Immature natural killer cell (primary cell): ENCODE measurements at regions not wholly inside any gene's neighbourhood (a gene's known extent, or its start where the extent isn't known, plus 50 kb on each side); places are given as distances from the start of the nearest gene placed in this dataset.

Source experiments
- DNase-seq, 3 donors: peaks; one replicate each; pipeline ENCODE4 v3.0.0; 2022; ENCODE audit warnings: mixed read lengths in 1 of 3
- H3K27ac Mint-ChIP-seq, 6 donors: one replicate each; pipeline ENCODE4 v1.8.0; 2020; ENCODE audit warnings: mixed read lengths in 6 of 6, mild to moderate bottlenecking in 5 of 6, inconsistent platforms in 4 of 6, moderate library complexity in 3 of 6
- H3K27me3 Mint-ChIP-seq, 3 donors: one replicate each; pipeline ENCODE4 v1.8.0; 2020 to 2021; ENCODE audit warnings: low read depth in 3 of 3, mild to moderate bottlenecking in 3 of 3, mixed read lengths in 3 of 3, moderate library complexity in 3 of 3, inconsistent platforms in 1 of 3
- H3K36me3 Mint-ChIP-seq, 3 donors: one replicate each; pipeline ENCODE4 v1.8.0; 2020; ENCODE audit warnings: mixed read lengths in 3 of 3, inconsistent platforms in 2 of 3, mild to moderate bottlenecking in 2 of 3
- H3K4me1 Mint-ChIP-seq, 2 donors: one replicate each; pipeline ENCODE4 v1.8.0; 2020; ENCODE audit warnings: inconsistent platforms in 2 of 2, mild to moderate bottlenecking in 2 of 2, mixed read lengths in 2 of 2, moderate library complexity in 1 of 2
- H3K4me3 Mint-ChIP-seq, 5 donors: one replicate each; pipeline ENCODE4 v1.8.0; 2020; ENCODE audit warnings: mild to moderate bottlenecking in 5 of 5, mixed read lengths in 5 of 5, inconsistent platforms in 3 of 5, moderate library complexity in 3 of 5
- H3K9me3 Mint-ChIP-seq, 6 donors: one replicate each; pipeline ENCODE4 v1.8.0; 2020; ENCODE audit warnings: mild to moderate bottlenecking in 6 of 6, mixed read lengths in 6 of 6, inconsistent platforms in 4 of 6, moderate library complexity in 3 of 6

DNA sequence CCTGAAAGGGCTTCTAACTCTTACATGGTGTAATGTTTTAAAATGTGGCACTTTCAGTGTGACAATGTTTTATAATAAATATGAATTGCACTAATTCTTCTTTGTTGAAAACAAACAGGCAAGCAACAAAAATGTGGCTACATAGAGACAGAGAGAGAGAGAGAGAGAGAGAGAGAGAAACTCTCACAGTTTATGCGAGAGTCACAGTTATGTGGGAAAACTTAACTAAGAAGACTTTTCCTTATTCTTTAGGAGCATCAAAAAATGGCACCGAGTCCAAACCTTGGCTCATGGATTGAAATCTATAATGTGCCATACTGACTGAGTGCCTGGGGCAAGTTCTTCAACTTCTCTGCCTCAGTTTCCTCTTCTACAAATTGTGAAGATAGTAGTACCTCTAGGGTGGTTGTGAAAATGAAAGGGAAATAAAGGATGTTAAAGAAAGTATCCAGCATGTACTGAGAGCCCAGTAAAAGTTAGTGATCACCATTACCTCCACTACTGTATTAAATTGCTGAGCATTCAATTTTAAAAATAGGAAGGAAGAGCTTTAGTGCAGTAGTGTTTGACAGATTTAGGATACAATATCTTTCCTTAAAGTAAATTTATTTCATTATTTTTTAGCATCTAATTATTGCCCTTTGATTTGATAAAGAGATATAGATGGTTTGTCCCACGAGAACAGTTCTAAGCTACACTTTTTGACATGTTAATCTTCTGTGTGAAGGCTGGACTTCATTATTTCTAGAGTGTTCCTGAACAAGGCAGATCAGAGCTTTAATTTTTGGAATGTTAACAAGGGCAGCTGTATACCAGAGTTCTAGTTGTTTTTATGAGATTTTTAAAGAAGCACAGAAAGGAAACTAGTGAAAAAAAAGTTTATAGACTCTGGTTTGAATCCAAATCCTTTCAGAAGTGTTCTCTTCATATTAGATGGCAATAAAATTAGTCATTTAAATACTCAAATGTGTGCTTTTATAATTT lies 187.5 kb upstream of the ANK2 start:
- H3K27ac Mint-ChIP-seq = no peak overlapping the region
- H3K27me3 Mint-ChIP-seq = peaks cover 0 to 3% (median under 1%) of the 10 kb centered on the region in 3 donors
- H3K4me3 Mint-ChIP-seq = no peak overlapping the region
- H3K36me3 Mint-ChIP-seq = no peaks in the 10 kb centered on the region
- H3K9me3 Mint-ChIP-seq = peaks cover 0 to 5% (median 0%) of the 10 kb centered on the region in 6 donors
- H3K4me1 Mint-ChIP-seq = no peaks in the 10 kb centered on the region
- no peak for DNase-seq

DNA sequence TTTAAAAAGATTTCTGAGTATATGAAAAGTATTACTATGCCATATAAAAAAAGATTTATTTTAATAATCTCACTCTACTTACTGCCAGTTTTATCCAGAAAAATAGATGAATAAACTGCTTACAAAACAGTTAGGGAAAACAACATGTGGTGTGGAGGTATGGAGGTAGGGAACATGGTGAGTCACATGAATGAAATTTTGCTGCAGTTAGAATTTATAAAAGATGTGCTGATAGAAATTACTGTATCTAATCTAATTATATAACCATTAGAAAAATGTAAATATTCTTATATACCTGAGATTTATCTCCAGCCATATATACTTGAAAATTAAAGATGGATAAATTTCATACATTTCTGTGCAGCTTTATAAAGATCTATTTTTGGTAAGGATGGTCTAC lies 184.0 kb upstream of the ANK2 start:
- DNase-seq = no peak
- Mint-ChIP-seq H3K9me3 (peaks cover 0 to 5% (median 0%) of the 10 kb centered on the region in 6 donors), H3K4me1 (no peaks in the 10 kb centered on the region), H3K4me3 (no peak overlapping the region), H3K27me3 (peaks cover 0 to 3% (median 2%) of the 10 kb centered on the region in 3 donors), H3K36me3 (no peaks in the 10 kb centered on the region), H3K27ac (no peak overlapping the region)

DNA sequence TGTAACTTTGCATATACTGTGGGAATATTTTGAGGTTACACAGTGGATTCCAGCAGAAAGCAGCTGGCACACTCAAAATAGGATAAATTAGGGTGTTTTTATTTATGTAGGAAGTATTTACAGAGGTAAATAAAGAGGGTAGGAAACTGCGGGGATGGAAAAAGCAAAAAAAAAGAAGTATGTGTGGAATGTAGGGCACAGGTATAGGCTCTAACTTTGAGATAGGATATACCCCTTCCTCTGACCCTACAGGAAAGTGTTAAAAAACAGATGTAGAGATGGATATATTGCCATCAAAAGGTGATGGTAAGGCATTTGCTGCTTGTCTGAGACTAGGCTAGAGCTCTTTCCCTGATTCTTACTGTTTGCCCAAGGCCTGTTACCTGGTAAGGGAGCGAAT lies 173.1 kb upstream of the ANK2 start:
- Mint-ChIP-seq H3K9me3 (peaks cover 0 to 1% (median 0%) of the 10 kb centered on the region in 6 donors), H3K4me1 (no peaks in the 10 kb centered on the region), H3K27me3 (no peaks in the 10 kb centered on the region), H3K27ac (no peak overlapping the region), H3K36me3 (no peaks in the 10 kb centered on the region), H3K4me3 (no peak overlapping the region)
- DNase-seq = no peak

DNA sequence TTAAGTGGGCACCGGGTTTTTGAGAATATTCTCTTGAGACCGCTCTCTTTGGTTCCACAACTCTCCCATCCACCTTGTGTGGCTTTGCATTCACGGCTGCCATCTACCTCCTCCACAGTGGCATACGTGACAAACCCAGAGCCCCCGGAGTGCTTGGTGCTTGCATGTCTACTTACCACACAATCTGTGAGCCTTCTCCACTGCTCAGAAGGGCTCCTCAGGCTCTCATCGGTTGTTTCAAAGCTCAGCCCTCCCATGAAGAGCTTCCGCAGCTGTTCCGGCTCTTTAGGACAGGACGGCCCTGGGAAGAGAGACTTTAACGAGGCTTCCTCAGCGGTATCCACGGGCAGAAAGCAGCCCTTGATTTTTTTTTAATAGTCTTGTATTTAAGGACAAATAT lies 167.6 kb upstream of the ANK2 start:
- Mint-ChIP-seq H3K27ac (no peak overlapping the region), H3K27me3 (no peaks in the 10 kb centered on the region), H3K36me3 (no peaks in the 10 kb centered on the region), H3K9me3 (peaks cover 0 to 4% (median under 1%) of the 10 kb centered on the region in 6 donors), H3K4me1 (no peaks in the 10 kb centered on the region), H3K4me3 (no peak overlapping the region)
- no peak for DNase-seq

DNA sequence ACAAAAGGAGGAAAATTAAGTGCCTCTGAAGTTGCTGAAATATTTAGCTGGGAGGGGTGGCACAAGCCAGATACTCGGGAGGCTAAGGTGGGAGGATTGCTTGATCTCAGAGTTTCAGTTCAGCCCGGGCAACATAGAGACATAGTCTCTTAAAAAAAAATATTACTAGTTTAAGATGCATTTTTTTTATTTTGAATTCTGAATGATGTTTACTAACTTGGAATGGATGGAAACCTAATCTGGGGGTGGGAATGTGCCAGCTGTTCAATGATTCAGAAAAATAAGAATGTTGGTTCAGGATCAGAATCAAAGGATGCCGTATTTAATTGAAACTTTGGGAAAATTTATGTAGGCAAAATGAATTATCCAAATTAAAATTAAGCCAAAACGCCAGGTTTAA lies 167.2 kb upstream of the ANK2 start:
- H3K4me3 Mint-ChIP-seq = no peak overlapping the region
- H3K27me3 Mint-ChIP-seq = no peaks in the 10 kb centered on the region
- H3K27ac Mint-ChIP-seq = no peak overlapping the region
- H3K36me3 Mint-ChIP-seq = no peaks in the 10 kb centered on the region
- DNase-seq = no peak
- peaks cover 0 to 4% (median under 1%) of the 10 kb centered on the region in 6 donors for H3K9me3 Mint-ChIP-seq
- H3K4me1 Mint-ChIP-seq = no peaks in the 10 kb centered on the region

DNA sequence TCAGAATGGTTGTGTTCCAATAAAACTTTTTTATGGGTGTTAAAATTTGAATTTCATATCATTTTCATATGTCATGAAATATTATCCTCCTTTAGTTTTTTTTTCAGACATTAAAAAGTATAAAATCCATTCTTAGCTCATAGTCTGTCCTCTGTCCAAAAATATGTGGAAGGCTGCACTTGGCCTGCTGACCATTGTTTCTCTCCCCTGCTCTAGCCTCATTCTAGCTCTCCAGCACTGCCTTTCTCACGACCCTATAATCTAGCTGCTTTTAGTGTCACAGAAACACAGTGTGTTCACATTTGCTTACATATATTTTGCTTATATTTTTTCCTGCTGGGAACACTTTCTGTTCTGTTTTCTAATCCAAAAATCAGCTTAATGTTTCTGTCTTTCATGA lies 165.0 kb upstream of the ANK2 start:
- DNase-seq = no peak
- Mint-ChIP-seq H3K9me3 (peaks cover 0 to 4% (median under 1%) of the 10 kb centered on the region in 6 donors), H3K27me3 (no peaks in the 10 kb centered on the region), H3K4me1 (no peaks in the 10 kb centered on the region), H3K4me3 (no peak overlapping the region), H3K27ac (no peak overlapping the region), H3K36me3 (no peaks in the 10 kb centered on the region)

DNA sequence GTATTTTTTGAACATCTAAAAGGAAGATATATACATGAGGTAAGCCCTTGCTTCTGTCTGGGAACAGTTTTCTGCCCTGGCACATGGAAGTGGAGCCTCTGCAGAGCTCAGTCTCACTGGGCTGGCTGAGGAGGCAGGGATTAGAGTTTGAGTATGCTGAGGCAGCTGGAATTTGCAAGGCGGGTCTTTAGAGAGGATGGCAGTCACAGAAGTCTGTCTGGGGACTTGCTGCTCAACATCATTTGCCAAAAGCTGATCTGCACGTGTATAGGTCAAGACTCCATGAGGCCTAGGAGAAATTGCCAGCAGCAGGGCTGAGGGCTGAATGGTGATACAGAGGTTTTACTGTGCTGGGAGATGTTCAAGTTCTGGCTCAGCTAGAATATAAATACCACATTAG lies 163.6 kb upstream of the ANK2 start:
- Mint-ChIP-seq H3K4me3 (no peak overlapping the region), H3K27me3 (no peaks in the 10 kb centered on the region), H3K9me3 (peaks cover 0 to 4% (median under 1%) of the 10 kb centered on the region in 6 donors), H3K36me3 (no peaks in the 10 kb centered on the region), H3K4me1 (no peaks in the 10 kb centered on the region), H3K27ac (no peak overlapping the region)
- no peak for DNase-seq

DNA sequence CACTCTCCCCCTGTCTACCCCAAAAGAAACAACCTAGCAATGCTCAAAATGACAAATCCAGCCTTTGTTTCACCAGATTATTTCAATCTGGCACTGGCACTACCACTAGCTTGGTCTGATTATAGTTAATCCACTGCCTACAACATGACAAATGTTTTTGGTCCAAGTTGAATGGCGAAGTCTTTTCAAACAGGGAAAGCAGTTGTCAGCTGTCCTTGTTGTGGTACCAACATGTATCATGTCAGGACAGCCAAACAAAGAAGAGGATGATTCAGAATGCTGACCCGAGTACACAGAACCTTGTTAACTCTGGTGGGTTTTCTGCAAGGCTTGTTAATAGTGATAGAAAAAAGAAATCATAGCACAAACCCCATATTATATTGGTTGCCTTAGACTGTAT lies 160.8 kb upstream of the ANK2 start:
- Mint-ChIP-seq H3K4me1 (no peaks in the 10 kb centered on the region), H3K9me3 (peaks cover 0 to 4% (median 0%) of the 10 kb centered on the region in 6 donors), H3K4me3 (no peak overlapping the region), H3K27ac (no peak overlapping the region), H3K27me3 (no peaks in the 10 kb centered on the region), H3K36me3 (no peaks in the 10 kb centered on the region)
- DNase-seq = no peak

DNA sequence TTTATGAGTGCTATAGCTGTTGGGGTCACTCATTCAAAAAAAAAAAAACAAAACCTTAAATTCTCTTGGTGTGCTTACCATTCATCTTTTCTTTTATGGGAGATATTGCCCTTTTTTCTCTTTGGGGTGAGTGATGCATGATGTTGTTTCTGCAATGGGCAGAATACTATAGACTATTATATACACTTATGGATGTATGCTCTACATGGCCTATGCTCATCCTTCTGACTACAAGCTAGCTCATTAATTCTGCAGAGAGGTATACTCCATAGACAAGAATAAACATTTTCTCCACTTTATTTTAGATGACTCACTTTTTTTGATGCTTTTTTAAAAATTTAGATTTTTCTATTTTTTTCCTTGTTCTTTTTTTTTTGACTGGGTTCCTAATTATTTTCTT lies 160.3 kb upstream of the ANK2 start:
- Mint-ChIP-seq H3K4me3 (no peak overlapping the region), H3K36me3 (no peaks in the 10 kb centered on the region), H3K27me3 (no peaks in the 10 kb centered on the region), H3K4me1 (no peaks in the 10 kb centered on the region), H3K27ac (no peak overlapping the region), H3K9me3 (peaks cover 0 to 4% (median 0%) of the 10 kb centered on the region in 6 donors)
- DNase-seq = no peak

DNA sequence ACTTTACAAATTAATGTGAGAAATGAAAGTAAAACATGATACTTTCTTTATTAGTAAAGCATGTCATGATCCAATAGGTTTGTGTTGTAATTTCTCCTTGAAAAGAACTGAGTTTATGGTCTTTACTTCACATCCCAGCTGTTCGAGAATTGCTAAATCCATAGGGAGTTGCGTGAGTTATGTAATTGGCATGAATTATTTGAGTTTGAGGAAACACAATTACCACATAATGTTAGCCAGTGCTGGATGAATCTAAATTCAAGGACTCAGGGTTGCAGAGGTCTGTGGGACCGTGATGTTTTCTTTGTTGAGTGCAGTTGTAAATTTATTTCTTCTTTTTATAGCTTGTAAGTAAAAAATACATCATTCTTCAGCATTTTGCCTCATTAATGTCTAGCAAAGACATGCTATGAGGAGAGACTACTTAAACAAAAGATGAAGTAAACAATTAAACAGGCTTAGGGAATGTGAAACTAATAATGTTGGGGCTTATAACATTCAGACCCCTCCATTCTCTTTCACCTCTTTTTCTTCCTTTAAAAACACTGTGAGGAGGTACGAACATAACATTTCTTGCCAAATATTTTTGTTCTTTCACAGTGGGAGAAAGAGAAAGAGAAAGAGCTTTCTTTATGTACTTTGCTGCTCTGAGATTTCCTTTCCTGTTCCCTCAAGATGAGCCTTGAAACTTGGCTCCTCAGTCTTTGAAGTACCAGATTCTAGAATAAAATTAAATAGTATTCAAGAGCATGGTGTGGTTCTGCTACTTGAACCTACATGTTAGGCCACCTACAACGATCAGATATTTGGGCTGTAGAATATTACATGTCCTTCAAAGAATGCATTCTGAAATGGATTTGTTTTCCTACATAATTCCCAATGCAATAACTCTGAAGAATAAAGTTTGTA lies 159.6 kb upstream of the ANK2 start:
- H3K27ac Mint-ChIP-seq = no peak overlapping the region
- H3K4me1 Mint-ChIP-seq = no peaks in the 10 kb centered on the region
- no peak for DNase-seq
- peaks cover 0 to 4% (median under 1%) of the 10 kb centered on the region in 6 donors for H3K9me3 Mint-ChIP-seq
- H3K4me3 Mint-ChIP-seq = no peak overlapping the region
- H3K27me3 Mint-ChIP-seq = no peaks in the 10 kb centered on the region
- no peaks in the 10 kb centered on the region for H3K36me3 Mint-ChIP-seq

DNA sequence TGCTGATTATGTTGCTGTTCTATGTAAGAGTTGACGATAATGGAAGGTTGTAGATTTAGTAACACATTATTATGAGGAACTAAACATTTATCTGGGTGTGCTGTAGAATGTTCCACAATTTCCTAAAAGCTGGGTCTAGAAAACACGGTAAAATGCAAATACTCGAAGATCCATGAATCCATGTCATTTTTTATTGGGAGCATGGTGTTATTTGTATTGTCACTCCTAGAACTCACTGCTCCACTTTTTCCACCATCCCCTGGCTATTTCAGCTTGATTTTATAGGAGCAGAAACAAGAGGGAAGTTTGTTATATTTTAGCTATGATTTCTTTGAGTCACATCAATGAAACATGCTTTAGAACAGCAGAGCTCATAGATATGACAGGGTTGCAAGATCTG lies 155.0 kb upstream of the ANK2 start:
- no peaks in the 10 kb centered on the region for H3K27me3 Mint-ChIP-seq
- DNase-seq = no peak
- peaks cover 0 to 5% (median 0%) of the 10 kb centered on the region in 6 donors for H3K9me3 Mint-ChIP-seq
- H3K4me1 Mint-ChIP-seq = no peaks in the 10 kb centered on the region
- H3K4me3 Mint-ChIP-seq = no peak overlapping the region
- H3K36me3 Mint-ChIP-seq = no peaks in the 10 kb centered on the region
- no peak overlapping the region for H3K27ac Mint-ChIP-seq

DNA sequence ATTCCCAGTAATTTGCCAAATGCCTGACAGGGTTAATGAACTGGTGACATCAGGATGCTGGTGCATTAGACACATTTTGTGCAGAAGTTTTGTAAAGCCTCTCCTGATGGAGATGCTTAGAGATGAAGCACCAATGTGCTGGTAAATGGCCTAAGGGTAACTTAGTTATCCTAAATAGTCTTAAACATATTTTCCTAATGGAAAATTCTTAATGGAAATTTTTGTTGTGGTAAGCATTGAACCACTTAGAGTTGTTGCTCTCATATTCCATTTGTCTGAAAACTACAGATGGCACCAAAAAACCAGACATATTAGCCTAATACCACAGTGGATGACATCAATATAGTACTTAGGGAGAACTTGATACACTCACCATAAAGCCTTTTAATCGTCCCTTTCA lies 154.5 kb upstream of the ANK2 start:
- H3K27me3 Mint-ChIP-seq = no peaks in the 10 kb centered on the region
- H3K9me3 Mint-ChIP-seq = peaks cover 0 to 5% (median 0%) of the 10 kb centered on the region in 6 donors
- H3K27ac Mint-ChIP-seq = no peak overlapping the region
- no peak overlapping the region for H3K4me3 Mint-ChIP-seq
- H3K4me1 Mint-ChIP-seq = no peaks in the 10 kb centered on the region
- DNase-seq = no peak
- no peaks in the 10 kb centered on the region for H3K36me3 Mint-ChIP-seq

DNA sequence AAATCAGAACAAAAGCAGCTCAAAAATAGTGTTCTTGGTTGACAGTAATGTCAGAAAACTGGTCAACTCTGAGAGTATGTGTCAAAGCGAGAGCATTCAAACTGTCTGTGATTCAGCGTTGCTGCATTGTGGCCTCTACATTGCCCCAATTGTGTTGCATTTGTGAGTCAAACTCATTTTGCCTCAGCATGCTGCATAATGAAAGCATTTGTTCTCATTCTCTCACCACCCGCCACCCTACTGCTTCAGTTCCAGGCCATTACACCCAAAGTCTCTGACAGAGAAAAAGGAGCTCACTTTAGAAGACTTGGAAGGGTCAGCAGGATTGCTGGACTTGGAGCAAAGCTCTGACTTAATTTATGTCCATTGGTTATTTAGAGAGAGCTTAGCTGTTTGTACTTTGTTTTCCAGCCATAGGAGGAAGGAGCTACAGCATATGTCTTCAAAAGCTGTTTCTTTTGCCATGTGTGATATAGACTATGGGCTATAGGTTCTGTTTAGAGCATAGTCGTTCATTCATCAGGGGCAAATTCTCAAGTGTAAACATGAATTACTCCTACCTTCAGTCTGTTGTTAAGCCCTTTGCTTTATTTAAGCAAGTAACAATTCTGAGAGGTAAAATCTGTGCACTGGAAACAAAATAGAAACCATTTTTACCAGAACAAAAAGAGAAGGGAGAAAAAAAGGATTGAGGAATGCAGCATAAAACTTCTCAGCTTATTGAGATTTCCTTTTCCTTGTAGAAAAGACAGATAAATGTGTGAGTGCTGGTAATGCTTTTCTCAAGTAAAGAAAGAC lies 153.4 kb upstream of the ANK2 start:
- Mint-ChIP-seq H3K4me1 (no peaks in the 10 kb centered on the region), H3K36me3 (no peaks in the 10 kb centered on the region), H3K4me3 (no peak overlapping the region), H3K27me3 (no peaks in the 10 kb centered on the region), H3K27ac (no peak overlapping the region), H3K9me3 (peaks cover 0 to 6% (median 0%) of the 10 kb centered on the region in 6 donors)
- DNase-seq = no peak
